H54 (cell line): ENCODE measurements at regions not wholly inside any gene's neighbourhood (a gene's known extent, or its start where the extent isn't known, plus 50 kb on each side); places are given as distances from the start of the nearest gene placed in this dataset.

Source experiments
- DNase-seq: peaks from one replicate; pipeline ENCODE4 v3.0.0; 2011; ENCODE audit warnings: low spot score, mixed read lengths; ENCODE audit not compliant: insufficient read length
- FAIRE-seq: peaks from 3 replicates; lab custom pipeline; 2011; peaks lifted over from hg19 to GRCh38; lab: Jason Lieb, UNC
- POLR2A ChIP-seq: IDR thresholded peaks from 2 replicates; pipeline ENCODE4 v1.6.1; 2011; ENCODE audit warnings: low read depth, mild to moderate bottlenecking, low read length

GRCh38 chr1:115182012-115182715 lies 92.9 kb upstream of the TSPAN2 start:
- DNase-seq, result peak; percentile 26
- TF ChIP-seq POLR2A, result no peak
- peak; percentile 27 for FAIRE-seq

- FAIRE-seq, result no peak
- DNase-seq, result no peak
- no peak for TF ChIP-seq POLR2A
These were observed 91.9 kb upstream of the TSPAN2 start for GRCh38 chr1:115181231-115181630.

- no peak for TF ChIP-seq POLR2A
- DNase-seq, result peak; percentile 63
- peak; percentile 95 for FAIRE-seq
These were observed 90.2 kb upstream of the TSPAN2 start for GRCh38 chr1:115179397-115180079.

GRCh38 chr1:115176189-115176588 lies 86.9 kb upstream of the TSPAN2 start:
- TF ChIP-seq POLR2A, result no peak
- DNase-seq, result no peak
- no peak for FAIRE-seq

GRCh38 chr1:115175596-115175995 lies 86.3 kb upstream of the TSPAN2 start:
- FAIRE-seq (no peak), DNase-seq (no peak)
- no peak for TF ChIP-seq POLR2A

GRCh38 chr1:115173151-115173550 lies 83.8 kb upstream of the TSPAN2 start:
- DNase-seq (no peak), FAIRE-seq (no peak)
- TF ChIP-seq POLR2A, result no peak

GRCh38 chr1:115172270-115172669 lies 83.0 kb upstream of the TSPAN2 start:
- TF ChIP-seq POLR2A, result no peak
- FAIRE-seq, result no peak
- DNase-seq, result no peak

GRCh38 chr1:115170961-115171392 lies 81.7 kb upstream of the TSPAN2 start:
- FAIRE-seq, result no peak
- no peak for TF ChIP-seq POLR2A
- no peak for DNase-seq

- DNase-seq, result no peak
- FAIRE-seq, result no peak
- no peak for TF ChIP-seq POLR2A
These were observed 81.1 kb upstream of the TSPAN2 start for GRCh38 chr1:115170377-115170776.

- TF ChIP-seq POLR2A, result no peak
- DNase-seq (no peak), FAIRE-seq (no peak)
These were observed 78.7 kb upstream of the TSPAN2 start for GRCh38 chr1:115168026-115168425.

- FAIRE-seq (peak; percentile 11), DNase-seq (no peak)
- no peak for TF ChIP-seq POLR2A
These were observed 77.3 kb upstream of the TSPAN2 start for GRCh38 chr1:115166531-115167091.

GRCh38 chr1:115165776-115166175 lies 76.5 kb upstream of the TSPAN2 start:
- FAIRE-seq (no peak), DNase-seq (no peak)
- no peak for TF ChIP-seq POLR2A

GRCh38 chr1:115164940-115165705 lies 75.8 kb upstream of the TSPAN2 start:
- TF ChIP-seq POLR2A, result no peak
- FAIRE-seq (no peak), DNase-seq (no peak)

- TF ChIP-seq POLR2A, result no peak
- DNase-seq, result no peak
- FAIRE-seq, result no peak
These were observed 75.2 kb upstream of the TSPAN2 start for GRCh38 chr1:115164484-115164883.

- FAIRE-seq (no peak), DNase-seq (no peak)
- no peak for TF ChIP-seq POLR2A
These were observed 71.4 kb upstream of the TSPAN2 start for GRCh38 chr1:115160728-115161127.
